ENCODE measurements at regions not wholly inside any gene's neighbourhood (a gene's known extent, or its start where the extent isn't known, plus 50 kb on each side); places are given as distances from the start of the nearest gene placed in this dataset.
A peak's percentile ranks its signal among the peaks of the same experiment; 100 is the strongest.

- ChIA-PET POLR2A (no interaction called here), CTCF (interaction anchor here (0.6 to 1.8 kb wide), 5 partner anchors 8 to 132 kb away, joined by 3 to 5 read pairs (median 4); no protein-coding TSS in a partner anchor)
- Histone ChIP-seq H3K27ac (ENCODE audit: insufficient read depth in 1 of 2, low read depth in 1 of 2, low read length in 2 of 2, poor library complexity in 1 of 2, severe bottlenecking in 2 of 2) (peak overlapping the region in 1 of 2 experiments; percentile 61), H3K27me3 (replicated peaks in 2 of 5; ENCODE audit: control insufficient read depth in 4 of 5, insufficient read depth in 5 of 5, low read length in 4 of 5) (no peaks in the 10 kb centered on the region), H3K9me3 (ENCODE audit: control extremely low read depth in 1 of 5, control insufficient read depth in 4 of 5, insufficient read depth in 2 of 5, low read depth in 1 of 5, low read length in 4 of 5) (no peaks in the 10 kb centered on the region), H3K4me3 (ENCODE audit: control insufficient read depth in 1 of 7, extremely low read depth in 1 of 7, insufficient read depth in 4 of 7, low read depth in 2 of 7, low read length in 6 of 7) (peak overlapping the region in 4 of 7 experiments; percentile 17 to 59 (median 46)), H3K4me1 (ENCODE audit: control extremely low read depth in 1 of 4, control insufficient read depth in 4 of 4, insufficient read depth in 4 of 4, low read length in 3 of 4) (peaks cover 0 to 44% (median 13%) of the 10 kb centered on the region in 4 experiments), H3K36me3 (ENCODE audit: control insufficient read depth in 4 of 4, insufficient read depth in 4 of 4, low read length in 3 of 4) (no peaks in the 10 kb centered on the region)
- peak; percentile 42 to 83 (median 74) for DNase-seq
- WGBS (ENCODE audit: insufficient coverage) = 0% methylated on average over 1 of the region's 6 CpGs
These were observed 129.2 kb upstream of the USP15 start for GRCh38 chr12:62130834-62131552.

GRCh38 chr12:62133440-62133839 lies 126.8 kb upstream of the USP15 start:
- Histone ChIP-seq H3K4me1 (ENCODE audit: control extremely low read depth in 1 of 4, control insufficient read depth in 4 of 4, insufficient read depth in 4 of 4, low read length in 3 of 4) (peaks cover 0 to 36% (median 7%) of the 10 kb centered on the region in 4 experiments), H3K36me3 (ENCODE audit: control insufficient read depth in 4 of 4, insufficient read depth in 4 of 4, low read length in 3 of 4) (no peaks in the 10 kb centered on the region), H3K9me3 (ENCODE audit: control extremely low read depth in 1 of 5, control insufficient read depth in 4 of 5, insufficient read depth in 2 of 5, low read depth in 1 of 5, low read length in 4 of 5) (no peaks in the 10 kb centered on the region), H3K27ac (ENCODE audit: insufficient read depth in 1 of 2, low read depth in 1 of 2, low read length in 2 of 2, poor library complexity in 1 of 2, severe bottlenecking in 2 of 2) (no peak overlapping the region), H3K27me3 (replicated peaks in 2 of 5; ENCODE audit: control insufficient read depth in 4 of 5, insufficient read depth in 5 of 5, low read length in 4 of 5) (no peaks in the 10 kb centered on the region), H3K4me3 (ENCODE audit: control insufficient read depth in 1 of 7, extremely low read depth in 1 of 7, insufficient read depth in 4 of 7, low read depth in 2 of 7, low read length in 6 of 7) (no peak overlapping the region)
- ChIA-PET POLR2A (no interaction called here), CTCF (no interaction called here)
- DNase-seq = no peak
- 70% methylated on average over 2 of the region's 2 CpGs for WGBS (ENCODE audit: insufficient coverage)

GRCh38 chr12:62135553-62136200 lies 124.5 kb upstream of the USP15 start:
- DNase-seq = no peak
- CTCF ChIA-PET = interaction anchor here (1.3 to 1.8 kb wide), 2 partner anchors 12 to 22 kb away, joined by 4 to 8 read pairs; no protein-coding TSS in a partner anchor
- H3K36me3 ChIP-seq (ENCODE audit: control insufficient read depth in 4 of 4, insufficient read depth in 4 of 4, low read length in 3 of 4) = no peaks in the 10 kb centered on the region
- no peaks in the 10 kb centered on the region for H3K27me3 ChIP-seq (replicated peaks in 2 of 5; ENCODE audit: control insufficient read depth in 4 of 5, insufficient read depth in 5 of 5, low read length in 4 of 5)
- WGBS (ENCODE audit: insufficient coverage) = 86% methylated on average over 1 of the region's 3 CpGs
- H3K4me3 ChIP-seq (ENCODE audit: control insufficient read depth in 1 of 7, extremely low read depth in 1 of 7, insufficient read depth in 4 of 7, low read depth in 2 of 7, low read length in 6 of 7) = no peak overlapping the region
- no peaks in the 10 kb centered on the region for H3K9me3 ChIP-seq (ENCODE audit: control extremely low read depth in 1 of 5, control insufficient read depth in 4 of 5, insufficient read depth in 2 of 5, low read depth in 1 of 5, low read length in 4 of 5)
- POLR2A ChIA-PET = no interaction called here
- H3K27ac ChIP-seq (ENCODE audit: insufficient read depth in 1 of 2, low read depth in 1 of 2, low read length in 2 of 2, poor library complexity in 1 of 2, severe bottlenecking in 2 of 2) = no peak overlapping the region
- peaks cover 0 to 22% (median 5%) of the 10 kb centered on the region in 4 experiments for H3K4me1 ChIP-seq (ENCODE audit: control extremely low read depth in 1 of 4, control insufficient read depth in 4 of 4, insufficient read depth in 4 of 4, low read length in 3 of 4)

- Histone ChIP-seq H3K36me3 (ENCODE audit: control insufficient read depth in 4 of 4, insufficient read depth in 4 of 4, low read length in 3 of 4) (no peaks in the 10 kb centered on the region), H3K4me3 (ENCODE audit: control insufficient read depth in 1 of 7, extremely low read depth in 1 of 7, insufficient read depth in 4 of 7, low read depth in 2 of 7, low read length in 6 of 7) (no peak overlapping the region), H3K4me1 (ENCODE audit: control extremely low read depth in 1 of 4, control insufficient read depth in 4 of 4, insufficient read depth in 4 of 4, low read length in 3 of 4) (peaks cover 0 to 19% (median 3%) of the 10 kb centered on the region in 4 experiments), H3K27ac (ENCODE audit: insufficient read depth in 1 of 2, low read depth in 1 of 2, low read length in 2 of 2, poor library complexity in 1 of 2, severe bottlenecking in 2 of 2) (no peak overlapping the region), H3K27me3 (replicated peaks in 2 of 5; ENCODE audit: control insufficient read depth in 4 of 5, insufficient read depth in 5 of 5, low read length in 4 of 5) (no peaks in the 10 kb centered on the region), H3K9me3 (ENCODE audit: control extremely low read depth in 1 of 5, control insufficient read depth in 4 of 5, insufficient read depth in 2 of 5, low read depth in 1 of 5, low read length in 4 of 5) (no peaks in the 10 kb centered on the region)
- CTCF ChIA-PET = interaction anchor here (1.8 kb wide), 1 partner anchor 21 kb away, joined by 8 read pairs; no protein-coding TSS in a partner anchor
- POLR2A ChIA-PET = no interaction called here
- DNase-seq = no peak
- no CpG with 5 or more reads among the region's 2 CpGs for WGBS (ENCODE audit: insufficient coverage)
These were observed 123.7 kb upstream of the USP15 start for GRCh38 chr12:62136496-62136895.

- H3K27ac ChIP-seq (ENCODE audit: insufficient read depth in 1 of 2, low read depth in 1 of 2, low read length in 2 of 2, poor library complexity in 1 of 2, severe bottlenecking in 2 of 2) = no peak overlapping the region
- POLR2A ChIA-PET = no interaction called here
- H3K4me1 ChIP-seq (ENCODE audit: control extremely low read depth in 1 of 4, control insufficient read depth in 4 of 4, insufficient read depth in 4 of 4, low read length in 3 of 4) = peaks cover 0 to 12% (median 2%) of the 10 kb centered on the region in 4 experiments
- no peaks in the 10 kb centered on the region for H3K36me3 ChIP-seq (ENCODE audit: control insufficient read depth in 4 of 4, insufficient read depth in 4 of 4, low read length in 3 of 4)
- H3K27me3 ChIP-seq (replicated peaks in 2 of 5; ENCODE audit: control insufficient read depth in 4 of 5, insufficient read depth in 5 of 5, low read length in 4 of 5) = no peaks in the 10 kb centered on the region
- 100% methylated on average over 1 of the region's 2 CpGs for WGBS (ENCODE audit: insufficient coverage)
- DNase-seq = no peak
- no peak overlapping the region for H3K4me3 ChIP-seq (ENCODE audit: control insufficient read depth in 1 of 7, extremely low read depth in 1 of 7, insufficient read depth in 4 of 7, low read depth in 2 of 7, low read length in 6 of 7)
- no peaks in the 10 kb centered on the region for H3K9me3 ChIP-seq (ENCODE audit: control extremely low read depth in 1 of 5, control insufficient read depth in 4 of 5, insufficient read depth in 2 of 5, low read depth in 1 of 5, low read length in 4 of 5)
- CTCF ChIA-PET = no interaction called here
These were observed 121.7 kb upstream of the USP15 start for GRCh38 chr12:62138527-62138926.

GRCh38 chr12:62146318-62146717 lies 113.9 kb upstream of the USP15 start:
- H3K4me1 ChIP-seq (ENCODE audit: control extremely low read depth in 1 of 4, control insufficient read depth in 4 of 4, insufficient read depth in 4 of 4, low read length in 3 of 4) = peaks cover 0 to 4% (median 1%) of the 10 kb centered on the region in 4 experiments
- peak in 2 of 3 donors; percentile 53 to 61 for DNase-seq
- POLR2A ChIA-PET = no interaction called here
- H3K36me3 ChIP-seq (ENCODE audit: control insufficient read depth in 4 of 4, insufficient read depth in 4 of 4, low read length in 3 of 4) = peaks cover 0 to 5% (median 1%) of the 10 kb centered on the region in 4 experiments
- H3K27ac ChIP-seq (ENCODE audit: insufficient read depth in 1 of 2, low read depth in 1 of 2, low read length in 2 of 2, poor library complexity in 1 of 2, severe bottlenecking in 2 of 2) = no peak overlapping the region
- WGBS (ENCODE audit: insufficient coverage) = 0% methylated on average over 1 of the region's 3 CpGs
- H3K27me3 ChIP-seq (replicated peaks in 2 of 5; ENCODE audit: control insufficient read depth in 4 of 5, insufficient read depth in 5 of 5, low read length in 4 of 5) = no peaks in the 10 kb centered on the region
- H3K4me3 ChIP-seq (ENCODE audit: control insufficient read depth in 1 of 7, extremely low read depth in 1 of 7, insufficient read depth in 4 of 7, low read depth in 2 of 7, low read length in 6 of 7) = no peak overlapping the region
- CTCF ChIA-PET = interaction anchor here (0.6 kb wide), 1 partner anchor 14 kb away, joined by 3 read pairs; no protein-coding TSS in a partner anchor
- no peaks in the 10 kb centered on the region for H3K9me3 ChIP-seq (ENCODE audit: control extremely low read depth in 1 of 5, control insufficient read depth in 4 of 5, insufficient read depth in 2 of 5, low read depth in 1 of 5, low read length in 4 of 5)

GRCh38 chr12:62158013-62158412 lies 102.2 kb upstream of the USP15 start:
- Histone ChIP-seq H3K4me1 (ENCODE audit: control extremely low read depth in 1 of 4, control insufficient read depth in 4 of 4, insufficient read depth in 4 of 4, low read length in 3 of 4) (peaks cover 4 to 36% (median 16%) of the 10 kb centered on the region in 4 experiments), H3K9me3 (ENCODE audit: control extremely low read depth in 1 of 5, control insufficient read depth in 4 of 5, insufficient read depth in 2 of 5, low read depth in 1 of 5, low read length in 4 of 5) (no peaks in the 10 kb centered on the region), H3K4me3 (ENCODE audit: control insufficient read depth in 1 of 7, extremely low read depth in 1 of 7, insufficient read depth in 4 of 7, low read depth in 2 of 7, low read length in 6 of 7) (peak overlapping the region in 2 of 7 experiments; percentile 61 to 62), H3K27me3 (replicated peaks in 2 of 5; ENCODE audit: control insufficient read depth in 4 of 5, insufficient read depth in 5 of 5, low read length in 4 of 5) (no peaks in the 10 kb centered on the region), H3K36me3 (ENCODE audit: control insufficient read depth in 4 of 4, insufficient read depth in 4 of 4, low read length in 3 of 4) (no peaks in the 10 kb centered on the region), H3K27ac (ENCODE audit: insufficient read depth in 1 of 2, low read depth in 1 of 2, low read length in 2 of 2, poor library complexity in 1 of 2, severe bottlenecking in 2 of 2) (peak overlapping the region; percentile 27 to 37)
- DNase-seq = no peak
- POLR2A ChIA-PET = no interaction called here
- CTCF ChIA-PET = interaction anchor here (1.1 to 3.0 kb wide), 3 partner anchors 9 to 21 kb away, joined by 3 to 8 read pairs (median 4); no protein-coding TSS in a partner anchor

Data from common myeloid progenitor, CD34-positive (primary cell).